SK-N-MC (cell line): ENCODE measurements at regions not wholly inside any gene's neighbourhood (a gene's known extent, or its start where the extent isn't known, plus 50 kb on each side); places are given as distances from the start of the nearest gene placed in this dataset.

Experiments
- DNase-seq: peaks from one replicate; pipeline ENCODE4 v3.0.0-alpha.2; 2011; ENCODE audit warnings: low read depth, low spot score
- H3K27ac ChIP-seq: fragments of 200-600 bp; sonication (generic); 2 replicates; pipeline ENCODE4 v1.5.1; 2016; ENCODE audit warnings: mixed run types
- H3K36me3 ChIP-seq: fragments of 200-600 bp; sonication (generic); 2 replicates; pipeline ENCODE4 v1.6.1; 2017; ENCODE audit warnings: antibody characterized with exemption, low read length, mixed read lengths; ENCODE audit not compliant: insufficient read depth
- H3K4me3 ChIP-seq: fragments of 200-600 bp; sonication (generic); 2 replicates; pipeline ENCODE4 v1.5.1; 2016
- H3K9ac ChIP-seq: fragments of 200-600 bp; sonication (generic); 2 replicates; pipeline ENCODE4 v1.8.0; 2017; ENCODE audit warnings: mixed run types, mixed read lengths; ENCODE audit not compliant: insufficient read length
- H3K9me3 ChIP-seq: fragments of 200-600 bp; sonication (generic); 2 replicates; pipeline ENCODE4 v1.6.1; 2017; ENCODE audit warnings: low read depth, mild to moderate bottlenecking, antibody characterized with exemption, low read length, moderate library complexity, mixed read lengths
- EZH2 ChIP-seq: fragments of 200-600 bp; sonication (generic); IDR thresholded peaks from one replicate; pipeline ENCODE4 v1.6.1; 2017; ENCODE audit warnings: antibody characterized with exemption
- FOXP2 ChIP-seq: optimal IDR thresholded peaks from 2 replicates; pipeline ENCODE3; 2011; ENCODE audit warnings: mild to moderate bottlenecking, moderate library complexity; ENCODE audit not compliant: insufficient read depth; ENCODE audit errors: extremely low read length, control extremely low read depth
- POLR2AphosphoS5 ChIP-seq: IDR thresholded peaks from 2 replicates; pipeline ENCODE4 v1.6.1; 2012; ENCODE audit warnings: mild to moderate bottlenecking, low read depth, low read length, borderline replicate concordance

- Histone ChIP-seq H3K9me3 (no peaks in the 10 kb centered on the region), H3K9ac (no peak overlapping the region), H3K4me3 (no peak overlapping the region), H3K36me3 (no peaks in the 10 kb centered on the region), H3K27ac (no peak overlapping the region)
- DNase-seq, result no peak
- no peak for TF ChIP-seq FOXP2
- TF ChIP-seq EZH2, result no peak
- TF ChIP-seq POLR2AphosphoS5, result no peak
These were observed 184.5 kb upstream of the CRY1 start for GRCh38 chr12:107277855-107278254.

- Histone ChIP-seq H3K27ac (no peak overlapping the region), H3K36me3 (no peaks in the 10 kb centered on the region), H3K9ac (no peak overlapping the region), H3K9me3 (no peaks in the 10 kb centered on the region), H3K4me3 (no peak overlapping the region)
- TF ChIP-seq POLR2AphosphoS5 (no peak), EZH2 (no peak), FOXP2 (no peak)
- no peak for DNase-seq
These were observed 189.3 kb upstream of the CRY1 start for GRCh38 chr12:107282628-107283027.

- TF ChIP-seq EZH2 (no peak), POLR2AphosphoS5 (no peak), FOXP2 (no peak)
- no peak for DNase-seq
- Histone ChIP-seq H3K27ac (no peak overlapping the region), H3K9me3 (no peaks in the 10 kb centered on the region), H3K9ac (no peak overlapping the region), H3K36me3 (no peaks in the 10 kb centered on the region), H3K4me3 (no peak overlapping the region)
These were observed 190.3 kb upstream of the CRY1 start for GRCh38 chr12:107283652-107284051.

GRCh38 chr12:107284692-107285091, 191.3 kb upstream of the CRY1 start:
- Histone ChIP-seq H3K36me3 (no peaks in the 10 kb centered on the region), H3K9ac (no peak overlapping the region), H3K9me3 (no peaks in the 10 kb centered on the region), H3K27ac (no peak overlapping the region), H3K4me3 (no peak overlapping the region)
- no peak for DNase-seq
- TF ChIP-seq FOXP2 (no peak), EZH2 (no peak), POLR2AphosphoS5 (no peak)

GRCh38 chr12:107287436-107288413, 194.4 kb upstream of the CRY1 start:
- Histone ChIP-seq H3K9ac (no peak overlapping the region), H3K4me3 (no peak overlapping the region), H3K9me3 (no peaks in the 10 kb centered on the region), H3K36me3 (no peaks in the 10 kb centered on the region), H3K27ac (no peak overlapping the region)
- no peak for TF ChIP-seq FOXP2
- no peak for TF ChIP-seq POLR2AphosphoS5
- no peak for TF ChIP-seq EZH2
- DNase-seq, result no peak

GRCh38 chr12:107288414-107289127, 195.2 kb upstream of the CRY1 start:
- no peak overlapping the region for H3K9ac ChIP-seq
- DNase-seq, result no peak
- no peak overlapping the region for H3K4me3 ChIP-seq
- no peaks in the 10 kb centered on the region for H3K9me3 ChIP-seq
- H3K36me3 ChIP-seq, result no peaks in the 10 kb centered on the region
- no peak overlapping the region for H3K27ac ChIP-seq
- no peak for TF ChIP-seq POLR2AphosphoS5
- no peak for TF ChIP-seq FOXP2
- no peak for TF ChIP-seq EZH2

GRCh38 chr12:107291018-107291417, 197.7 kb upstream of the CRY1 start:
- Histone ChIP-seq H3K27ac (no peak overlapping the region), H3K4me3 (no peak overlapping the region), H3K9me3 (no peaks in the 10 kb centered on the region), H3K36me3 (no peaks in the 10 kb centered on the region), H3K9ac (no peak overlapping the region)
- TF ChIP-seq FOXP2, result no peak
- no peak for TF ChIP-seq EZH2
- TF ChIP-seq POLR2AphosphoS5, result no peak
- no peak for DNase-seq

- TF ChIP-seq POLR2AphosphoS5, result no peak
- no peak for TF ChIP-seq FOXP2
- no peak for TF ChIP-seq EZH2
- H3K27ac ChIP-seq, result no peak overlapping the region
- no peak overlapping the region for H3K9ac ChIP-seq
- no peak for DNase-seq
- H3K9me3 ChIP-seq, result no peaks in the 10 kb centered on the region
- no peak overlapping the region for H3K4me3 ChIP-seq
- no peaks in the 10 kb centered on the region for H3K36me3 ChIP-seq
These were observed 203.3 kb upstream of the CRY1 start for GRCh38 chr12:107296681-107297089.
